HG02610 (cell line): ENCODE measurements at regions not wholly inside any gene's neighbourhood (a gene's known extent, or its start where the extent isn't known, plus 50 kb on each side); places are given as distances from the start of the nearest gene placed in this dataset.
"Not testable (repeated sequence)": the region's sequence is repeated elsewhere in the genome, so short reads cannot be mapped to it uniquely, and the experiment has no call there.

ENCODE experiments used
- ATAC-seq: cut with Tn5 transposase; IDR thresholded peaks from one replicate; pipeline ENCODE4 v1.9.1; 2021; ENCODE audit warnings: mild to moderate bottlenecking, moderate library complexity; ENCODE audit not compliant: unreplicated experiment

GRCh38 chr12:25859976-25860375 is 98.5 kb upstream of the RASSF8 start:
- no peak for ATAC-seq

GRCh38 chr12:25861226-25861625 is 97.3 kb upstream of the RASSF8 start:
- no peak for ATAC-seq

- ATAC-seq = no peak
Measured at GRCh38 chr12:25864306-25865276, 93.9 kb upstream of the RASSF8 start.

- ATAC-seq = no peak
Measured at GRCh38 chr12:25866586-25867378, 91.7 kb upstream of the RASSF8 start.

GRCh38 chr12:25868193-25868592 is 90.3 kb upstream of the RASSF8 start:
- no peak for ATAC-seq

GRCh38 chr12:25872137-25872536 is 86.3 kb upstream of the RASSF8 start:
- no peak for ATAC-seq

GRCh38 chr12:25875661-25876060 is 82.8 kb upstream of the RASSF8 start:
- no peak for ATAC-seq

- ATAC-seq = no peak
Measured at GRCh38 chr12:25876383-25877045, 82.0 kb upstream of the RASSF8 start.

GRCh38 chr12:25877446-25877845 is 81.0 kb upstream of the RASSF8 start:
- ATAC-seq = no peak

- ATAC-seq = no peak
Measured at GRCh38 chr12:25882266-25882665, 76.2 kb upstream of the RASSF8 start.

GRCh38 chr12:25883026-25883916 is 75.2 kb upstream of the RASSF8 start:
- no peak for ATAC-seq

- ATAC-seq = no peak
Measured at GRCh38 chr12:25884024-25884919, 74.2 kb upstream of the RASSF8 start.

- ATAC-seq = no peak
Measured at GRCh38 chr12:25884920-25885234, 73.6 kb upstream of the RASSF8 start.

- no peak for ATAC-seq
Measured at GRCh38 chr12:25886396-25886795, 72.1 kb upstream of the RASSF8 start.

GRCh38 chr12:25887367-25887766 is 71.1 kb upstream of the RASSF8 start:
- ATAC-seq = no peak

GRCh38 chr12:25889185-25889584 is 69.3 kb upstream of the RASSF8 start:
- ATAC-seq = no peak

GRCh38 chr12:25891095-25891494 is 67.4 kb upstream of the RASSF8 start:
- not testable (repeated sequence) for ATAC-seq

- no peak for ATAC-seq
Measured at GRCh38 chr12:25894759-25895158, 63.7 kb upstream of the RASSF8 start.

- ATAC-seq = no peak
Measured at GRCh38 chr12:25896981-25897380, 61.5 kb upstream of the RASSF8 start.
